Type B pancreatic cell (in vitro differentiated cells): ENCODE measurements at regions not wholly inside any gene's neighbourhood (a gene's known extent, or its start where the extent isn't known, plus 50 kb on each side); places are given as distances from the start of the nearest gene placed in this dataset.
"Not testable (repeated sequence)": the region's sequence is repeated elsewhere in the genome, so short reads cannot be mapped to it uniquely, and the experiment has no call there.

Experiments used
- DNase-seq: peaks from one replicate; pipeline ENCODE4 v3.0.0; 2021; ENCODE audit warnings: mixed read lengths; ENCODE audit not compliant: unreplicated experiment; ENCODE audit errors: extremely low spot score
- H3K27ac Mint-ChIP-seq: 2 replicates; pipeline ENCODE4 v1.8.0; 2021; ENCODE audit warnings: mild to moderate bottlenecking, mixed read lengths
- H3K27me3 Mint-ChIP-seq: 2 replicates; pipeline ENCODE4 v1.8.0; 2021; ENCODE audit warnings: mixed read lengths
- H3K36me3 Mint-ChIP-seq: 2 replicates; pipeline ENCODE4 v1.8.0; 2021; ENCODE audit warnings: mixed read lengths
- H3K4me1 Mint-ChIP-seq: one replicate; pipeline ENCODE4 v1.8.0; 2021; ENCODE audit warnings: mixed read lengths; ENCODE audit not compliant: unreplicated experiment
- H3K4me3 Mint-ChIP-seq: 2 replicates; pipeline ENCODE4 v1.8.0; 2021; ENCODE audit warnings: mild to moderate bottlenecking, mixed read lengths
- H3K9me3 Mint-ChIP-seq: 2 replicates; pipeline ENCODE4 v1.8.0; 2021; ENCODE audit warnings: mixed read lengths
- TF ChIP-seq, protein P1 (sequence below): fragments of 200-600 bp; sonication (generic); conservative IDR thresholded peaks from 2 replicates; pipeline ENCODE4 v1.5.0; 2021; ENCODE audit warnings: antibody characterized with exemption, mild to moderate bottlenecking

DNA sequence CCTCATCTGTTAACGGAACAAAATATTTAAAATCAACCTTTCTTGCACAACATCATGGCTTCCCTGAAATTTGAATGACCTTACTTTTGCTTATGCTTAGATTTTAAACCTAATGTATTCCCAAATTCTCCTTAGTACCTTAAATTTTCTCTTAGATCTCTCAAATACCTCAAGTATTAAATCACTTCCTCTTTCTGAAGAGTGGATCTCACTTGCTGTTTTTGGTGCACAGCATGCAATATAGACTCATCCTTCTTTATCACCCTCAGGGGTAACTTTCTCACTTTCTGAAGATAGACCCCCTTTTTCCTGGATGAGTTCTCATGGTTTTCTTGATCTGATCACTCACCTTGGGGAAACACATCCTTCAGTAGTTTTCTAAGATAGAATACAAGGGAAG lies 871.7 kb downstream of the DACH1 start:
- no peak overlapping the region for H3K4me3 Mint-ChIP-seq
- no peaks in the 10 kb centered on the region for H3K27me3 Mint-ChIP-seq
- H3K4me1 Mint-ChIP-seq: peaks cover 9% of the 10 kb centered on the region
- peaks cover 6% of the 10 kb centered on the region for H3K9me3 Mint-ChIP-seq
- no peak overlapping the region for H3K27ac Mint-ChIP-seq
- TF ChIP-seq, protein P1, sequence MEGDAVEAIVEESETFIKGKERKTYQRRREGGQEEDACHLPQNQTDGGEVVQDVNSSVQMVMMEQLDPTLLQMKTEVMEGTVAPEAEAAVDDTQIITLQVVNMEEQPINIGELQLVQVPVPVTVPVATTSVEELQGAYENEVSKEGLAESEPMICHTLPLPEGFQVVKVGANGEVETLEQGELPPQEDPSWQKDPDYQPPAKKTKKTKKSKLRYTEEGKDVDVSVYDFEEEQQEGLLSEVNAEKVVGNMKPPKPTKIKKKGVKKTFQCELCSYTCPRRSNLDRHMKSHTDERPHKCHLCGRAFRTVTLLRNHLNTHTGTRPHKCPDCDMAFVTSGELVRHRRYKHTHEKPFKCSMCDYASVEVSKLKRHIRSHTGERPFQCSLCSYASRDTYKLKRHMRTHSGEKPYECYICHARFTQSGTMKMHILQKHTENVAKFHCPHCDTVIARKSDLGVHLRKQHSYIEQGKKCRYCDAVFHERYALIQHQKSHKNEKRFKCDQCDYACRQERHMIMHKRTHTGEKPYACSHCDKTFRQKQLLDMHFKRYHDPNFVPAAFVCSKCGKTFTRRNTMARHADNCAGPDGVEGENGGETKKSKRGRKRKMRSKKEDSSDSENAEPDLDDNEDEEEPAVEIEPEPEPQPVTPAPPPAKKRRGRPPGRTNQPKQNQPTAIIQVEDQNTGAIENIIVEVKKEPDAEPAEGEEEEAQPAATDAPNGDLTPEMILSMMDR: no peak
- no peak for DNase-seq
- H3K36me3 Mint-ChIP-seq: no peaks in the 10 kb centered on the region

DNA sequence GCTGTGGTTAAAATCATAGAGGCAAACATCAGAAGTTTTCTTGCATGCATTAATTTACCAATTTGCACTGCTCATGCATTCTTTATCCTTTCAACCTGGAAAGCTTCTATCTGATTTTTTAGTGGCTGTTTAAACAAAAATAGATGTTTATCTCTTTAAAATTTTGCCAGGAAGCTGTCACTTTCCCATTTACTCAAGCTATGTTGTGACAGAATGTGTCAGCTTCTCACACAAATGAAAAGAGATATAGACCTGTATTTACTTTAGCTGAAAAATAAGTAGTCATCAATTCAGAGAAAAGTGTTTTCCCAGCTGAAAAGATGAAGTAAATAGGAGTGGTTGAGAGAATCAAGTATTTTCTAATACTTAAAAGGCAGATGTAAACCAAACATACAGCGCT lies 872.8 kb downstream of the DACH1 start:
- DNase-seq: no peak
- H3K4me3 Mint-ChIP-seq: no peak overlapping the region
- TF ChIP-seq, protein P1: no peak
- H3K27me3 Mint-ChIP-seq: no peaks in the 10 kb centered on the region
- H3K27ac Mint-ChIP-seq: no peak overlapping the region
- H3K4me1 Mint-ChIP-seq: peaks cover 9% of the 10 kb centered on the region
- H3K9me3 Mint-ChIP-seq: peaks cover 6% of the 10 kb centered on the region
- H3K36me3 Mint-ChIP-seq: no peaks in the 10 kb centered on the region

DNA sequence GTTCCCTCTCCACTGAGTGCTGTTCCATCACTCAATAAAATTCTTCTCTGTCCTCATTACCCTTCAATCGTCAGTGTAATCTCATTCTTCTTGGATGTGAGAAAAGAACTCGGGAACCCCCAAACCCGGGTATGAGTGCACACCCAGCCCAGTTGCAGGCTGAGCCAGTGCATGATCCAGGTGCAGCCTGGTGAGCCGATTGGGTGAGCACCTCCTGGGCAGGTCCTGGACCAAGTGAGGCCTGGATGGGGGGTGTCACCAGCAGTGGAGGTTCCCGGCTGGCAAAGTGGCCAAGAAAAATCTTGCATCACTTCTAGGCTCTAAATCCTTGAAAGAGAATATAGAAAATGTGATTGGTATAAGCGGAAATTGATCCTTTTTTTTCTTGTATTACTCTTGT lies 878.8 kb upstream of the KLHL1 start:
- no peak for DNase-seq
- no peaks in the 10 kb centered on the region for H3K27me3 Mint-ChIP-seq

DNA sequence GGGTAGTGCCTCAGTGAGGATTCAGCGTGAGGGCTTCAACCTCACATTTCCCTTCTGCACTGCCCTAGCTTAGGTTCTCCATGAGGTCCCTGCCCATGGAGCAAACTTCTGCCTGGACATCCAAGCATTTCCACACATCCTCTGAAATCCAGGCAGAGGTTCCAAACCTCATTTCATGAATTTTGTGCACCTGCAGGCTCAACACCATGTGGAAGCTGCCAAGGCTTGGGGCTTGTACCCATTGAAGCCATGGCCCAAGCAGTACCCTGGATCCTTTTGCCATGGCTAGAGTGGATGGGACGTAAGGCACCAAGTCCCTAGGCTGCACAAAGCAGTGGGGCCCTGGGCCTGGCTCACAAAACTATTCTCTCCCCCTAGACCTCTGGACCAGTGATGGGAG lies 877.1 kb upstream of the KLHL1 start:
- Mint-ChIP-seq H3K9me3 (no peaks in the 10 kb centered on the region), H3K36me3 (no peaks in the 10 kb centered on the region), H3K27me3 (no peaks in the 10 kb centered on the region), H3K4me3 (no peak overlapping the region), H3K27ac (no peak overlapping the region), H3K4me1 (no peaks in the 10 kb centered on the region)
- no peak for DNase-seq
- TF ChIP-seq, protein P1: no peak

More for the DNA sequence above, 878.8 kb upstream of the KLHL1 start:
- H3K36me3 Mint-ChIP-seq: no peaks in the 10 kb centered on the region
- TF ChIP-seq, protein P1: no peak
- H3K4me1 Mint-ChIP-seq: no peaks in the 10 kb centered on the region
- no peak overlapping the region for H3K27ac Mint-ChIP-seq
- H3K4me3 Mint-ChIP-seq: no peak overlapping the region
- H3K9me3 Mint-ChIP-seq: no peaks in the 10 kb centered on the region

DNA sequence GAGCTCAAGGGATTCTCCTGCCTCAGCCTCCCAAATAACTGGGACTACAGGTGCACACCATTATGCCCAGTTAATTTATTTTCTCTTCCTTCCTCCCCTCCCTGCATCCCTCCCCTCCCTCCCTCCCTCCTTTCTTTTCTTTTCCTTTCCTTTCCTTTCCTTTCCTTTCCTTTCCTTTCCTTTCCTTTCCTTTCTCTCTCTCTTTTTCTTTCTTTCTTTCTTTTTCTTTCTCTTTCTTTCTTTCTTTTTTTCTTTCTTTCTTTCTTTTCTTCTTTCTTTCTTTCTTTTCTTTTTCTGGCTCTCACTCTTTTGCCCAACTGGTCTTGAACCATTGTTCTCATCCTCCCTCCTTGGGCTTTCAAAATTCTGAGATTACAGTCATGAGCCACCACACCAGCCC lies 873.0 kb upstream of the KLHL1 start:
- H3K36me3 Mint-ChIP-seq, H3K4me1 Mint-ChIP-seq, H3K27ac Mint-ChIP-seq, H3K9me3 Mint-ChIP-seq, H3K27me3 Mint-ChIP-seq, H3K4me3 Mint-ChIP-seq, DNase-seq: not testable (repeated sequence)

DNA sequence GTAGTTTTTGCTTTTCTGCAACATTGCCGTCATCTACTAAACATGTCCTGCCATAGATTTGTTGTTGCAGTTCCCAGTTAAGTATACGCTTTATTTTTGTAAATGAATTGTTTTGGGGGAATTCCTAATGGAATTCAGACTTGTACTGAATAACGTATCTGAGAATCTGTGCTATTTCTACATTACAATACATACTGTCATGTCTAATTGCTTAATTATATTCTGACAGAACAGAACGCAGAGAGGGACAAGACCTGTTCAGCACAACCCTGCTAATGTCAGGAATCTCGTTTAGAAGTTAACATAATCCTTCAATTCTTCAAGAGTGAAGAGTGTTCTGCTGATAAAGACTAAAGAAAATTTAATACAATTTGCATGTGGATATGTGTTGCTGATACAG lies 861.1 kb upstream of the KLHL1 start:
- Mint-ChIP-seq H3K27ac (no peak overlapping the region), H3K36me3 (no peaks in the 10 kb centered on the region), H3K4me3 (no peak overlapping the region), H3K27me3 (no peaks in the 10 kb centered on the region), H3K9me3 (peaks cover 4% of the 10 kb centered on the region), H3K4me1 (peaks cover 3% of the 10 kb centered on the region)
- TF ChIP-seq, protein P1: no peak
- no peak for DNase-seq
